AG10803 (cell line): ENCODE measurements at regions not wholly inside any gene's neighbourhood (a gene's known extent, or its start where the extent isn't known, plus 50 kb on each side); places are given as distances from the start of the nearest gene placed in this dataset.

ENCODE experiments used
- DNase-seq: peaks from one replicate; pipeline ENCODE4 v3.0.0; 2010; ENCODE audit warnings: low read depth
- H3K4me3 ChIP-seq: 2 replicates; pipeline ENCODE4 v1.5.1; 2011; ENCODE audit warnings: mild to moderate bottlenecking, low read length, control low read depth
- TF ChIP-seq, protein P1 (sequence below): conservative IDR thresholded peaks from 2 replicates; pipeline ENCODE4 v1.5.1; 2011; ENCODE audit warnings: mild to moderate bottlenecking, low read length, control low read depth, inconsistent platforms

DNA sequence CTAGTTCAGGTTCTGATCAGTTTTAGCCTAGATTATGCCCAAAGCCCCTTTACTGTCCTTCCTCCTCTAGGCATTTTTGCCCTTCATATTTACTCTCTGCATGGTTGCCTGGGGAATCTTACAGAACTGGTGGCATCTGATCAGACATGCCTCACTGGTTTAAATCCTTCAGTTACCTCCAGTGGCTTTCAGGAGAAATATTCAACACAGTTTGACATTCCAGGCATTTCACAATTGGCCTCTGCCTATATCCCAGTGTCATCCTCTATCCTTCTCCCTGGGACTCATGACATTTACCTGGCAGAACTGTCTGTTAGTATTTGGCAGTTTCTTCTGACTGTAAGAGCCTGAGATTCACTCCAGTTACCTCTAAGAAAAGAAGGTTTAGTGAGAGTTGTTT is 152.9 kb upstream of the MEIS1 start:
- no peak overlapping the region for H3K4me3 ChIP-seq
- TF ChIP-seq, protein P1, sequence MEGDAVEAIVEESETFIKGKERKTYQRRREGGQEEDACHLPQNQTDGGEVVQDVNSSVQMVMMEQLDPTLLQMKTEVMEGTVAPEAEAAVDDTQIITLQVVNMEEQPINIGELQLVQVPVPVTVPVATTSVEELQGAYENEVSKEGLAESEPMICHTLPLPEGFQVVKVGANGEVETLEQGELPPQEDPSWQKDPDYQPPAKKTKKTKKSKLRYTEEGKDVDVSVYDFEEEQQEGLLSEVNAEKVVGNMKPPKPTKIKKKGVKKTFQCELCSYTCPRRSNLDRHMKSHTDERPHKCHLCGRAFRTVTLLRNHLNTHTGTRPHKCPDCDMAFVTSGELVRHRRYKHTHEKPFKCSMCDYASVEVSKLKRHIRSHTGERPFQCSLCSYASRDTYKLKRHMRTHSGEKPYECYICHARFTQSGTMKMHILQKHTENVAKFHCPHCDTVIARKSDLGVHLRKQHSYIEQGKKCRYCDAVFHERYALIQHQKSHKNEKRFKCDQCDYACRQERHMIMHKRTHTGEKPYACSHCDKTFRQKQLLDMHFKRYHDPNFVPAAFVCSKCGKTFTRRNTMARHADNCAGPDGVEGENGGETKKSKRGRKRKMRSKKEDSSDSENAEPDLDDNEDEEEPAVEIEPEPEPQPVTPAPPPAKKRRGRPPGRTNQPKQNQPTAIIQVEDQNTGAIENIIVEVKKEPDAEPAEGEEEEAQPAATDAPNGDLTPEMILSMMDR = no peak
- no peak for DNase-seq

GRCh38 chr2:66279024-66279423 is 155.9 kb upstream of the MEIS1 start:
- DNase-seq = no peak
- no peak overlapping the region for H3K4me3 ChIP-seq
- TF ChIP-seq, protein P1 = no peak

DNA sequence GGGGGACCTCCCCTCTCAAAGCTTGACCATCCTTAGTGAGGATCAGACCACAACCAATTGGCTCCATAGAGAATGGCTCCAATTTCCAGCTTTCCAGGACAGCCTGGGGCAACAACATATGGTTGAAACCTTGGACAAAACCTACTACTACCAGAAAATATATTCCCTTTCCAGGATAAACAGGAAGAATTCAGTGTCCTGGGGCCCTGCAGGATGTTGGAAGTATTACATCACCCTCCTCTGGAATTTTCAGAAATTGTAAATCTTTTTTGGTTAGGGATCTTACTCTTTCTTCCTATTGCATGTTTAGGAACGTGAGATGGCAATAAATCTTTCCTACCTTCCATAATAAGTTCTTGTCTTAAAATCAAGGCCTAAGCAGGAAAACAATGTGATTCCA is 158.9 kb upstream of the MEIS1 start:
- TF ChIP-seq, protein P1 = no peak; the same call in 1 of the 2 replicates
- no peak overlapping the region for H3K4me3 ChIP-seq
- no peak for DNase-seq

GRCh38 chr2:66273933-66274490 is 160.9 kb upstream of the MEIS1 start:
- H3K4me3 ChIP-seq = no peak overlapping the region
- DNase-seq = no peak
- TF ChIP-seq, protein P1 = no peak

- TF ChIP-seq, protein P1 = no peak
- no peak for DNase-seq
- H3K4me3 ChIP-seq = no peak overlapping the region
Measured at GRCh38 chr2:66272751-66273150, 162.2 kb upstream of the MEIS1 start.

GRCh38 chr2:66271777-66272176 is 163.1 kb upstream of the MEIS1 start:
- TF ChIP-seq, protein P1 = no peak
- no peak for DNase-seq
- H3K4me3 ChIP-seq = no peak overlapping the region

- TF ChIP-seq, protein P1 = no peak
- H3K4me3 ChIP-seq = no peak overlapping the region
- DNase-seq = no peak
Measured at GRCh38 chr2:66270247-66270646, 164.7 kb upstream of the MEIS1 start.
